Activated CD8-positive, alpha-beta memory T cell treated with anti-CD3 and anti-CD28 coated beads, Interleukin-2, amount 10 ng/mL, durations not matched to agents 7 days and 5 days (primary cell): ENCODE measurements at regions not wholly inside any gene's neighbourhood (a gene's known extent, or its start where the extent isn't known, plus 50 kb on each side); places are given as distances from the start of the nearest gene placed in this dataset.
A peak's percentile ranks its signal among the peaks of the same experiment; 100 is the strongest.

Experiments
- ATAC-seq: fragments of 150-1000 bp; cut with Tn5 transposase; one replicate; pipeline ENCODE4 v1.10.0; 2021; ENCODE audit warnings: moderate library complexity
- CTCF ChIA-PET: fragments of 350-600 bp; sonication (Branson Sonifier 250); formaldehyde crosslinking; loops from one replicate; lab custom pipeline; 2021; ENCODE audit warnings: antibody characterized with exemption; lab: Charles Lee
- DNase-seq: peaks from one replicate; pipeline ENCODE4 v3.0.0-alpha.2; 2020
- H3K27ac Mint-ChIP-seq: one replicate; pipeline ENCODE4 v1.8.0; 2021; ENCODE audit warnings: mild to moderate bottlenecking, mixed read lengths
- H3K27me3 Mint-ChIP-seq: one replicate; pipeline ENCODE4 v1.8.0; 2021; ENCODE audit warnings: mixed read lengths
- H3K36me3 Mint-ChIP-seq: one replicate; pipeline ENCODE4 v1.8.0; 2021; ENCODE audit warnings: mild to moderate bottlenecking, mixed read lengths
- H3K4me1 Mint-ChIP-seq: one replicate; pipeline ENCODE4 v1.8.0; 2021; ENCODE audit warnings: mixed read lengths
- H3K4me3 Mint-ChIP-seq: one replicate; pipeline ENCODE4 v1.8.0; 2021; ENCODE audit warnings: mild to moderate bottlenecking, moderate library complexity, mixed read lengths
- H3K9me3 Mint-ChIP-seq: one replicate; pipeline ENCODE4 v1.8.0; 2022; ENCODE audit warnings: low read depth, mixed read lengths

GRCh38 chr6:150456466-150456865 is 87.7 kb downstream of the IYD start:
- Mint-ChIP-seq H3K4me1 (no peaks in the 10 kb centered on the region), H3K4me3 (no peak overlapping the region), H3K9me3 (no peaks in the 10 kb centered on the region), H3K36me3 (no peaks in the 10 kb centered on the region), H3K27ac (no peak overlapping the region), H3K27me3 (peaks cover 3% of the 10 kb centered on the region)
- ATAC-seq (no peak), DNase-seq (no peak)
- CTCF ChIA-PET: no interaction called here

- Mint-ChIP-seq H3K4me1 (no peaks in the 10 kb centered on the region), H3K27me3 (peaks cover 3% of the 10 kb centered on the region), H3K27ac (no peak overlapping the region), H3K4me3 (no peak overlapping the region), H3K9me3 (no peaks in the 10 kb centered on the region), H3K36me3 (no peaks in the 10 kb centered on the region)
- no peak for DNase-seq
- no peak for ATAC-seq
- CTCF ChIA-PET: no interaction called here
Observed at GRCh38 chr6:150456902-150457643, 88.3 kb downstream of the IYD start.

GRCh38 chr6:150458579-150458978 is 89.8 kb downstream of the IYD start:
- Mint-ChIP-seq H3K4me3 (no peak overlapping the region), H3K27ac (no peak overlapping the region), H3K9me3 (no peaks in the 10 kb centered on the region), H3K4me1 (no peaks in the 10 kb centered on the region), H3K27me3 (peaks cover 3% of the 10 kb centered on the region), H3K36me3 (no peaks in the 10 kb centered on the region)
- DNase-seq: no peak
- CTCF ChIA-PET: no interaction called here
- ATAC-seq: no peak

GRCh38 chr6:150463852-150464251 is 95.0 kb downstream of the IYD start:
- no peak for DNase-seq
- H3K9me3 Mint-ChIP-seq: no peaks in the 10 kb centered on the region
- no peaks in the 10 kb centered on the region for H3K36me3 Mint-ChIP-seq
- H3K27ac Mint-ChIP-seq: no peak overlapping the region
- CTCF ChIA-PET: interaction anchor here (0.6 kb wide), 1 partner anchor 480 kb away, joined by 3 read pairs; no protein-coding TSS in a partner anchor
- ATAC-seq: no peak
- H3K4me3 Mint-ChIP-seq: no peak overlapping the region
- H3K4me1 Mint-ChIP-seq: no peaks in the 10 kb centered on the region
- no peaks in the 10 kb centered on the region for H3K27me3 Mint-ChIP-seq

- Mint-ChIP-seq H3K4me1 (no peaks in the 10 kb centered on the region), H3K9me3 (no peaks in the 10 kb centered on the region), H3K27me3 (no peaks in the 10 kb centered on the region), H3K27ac (no peak overlapping the region), H3K4me3 (no peak overlapping the region), H3K36me3 (no peaks in the 10 kb centered on the region)
- DNase-seq (no peak), ATAC-seq (no peak)
- CTCF ChIA-PET: no interaction called here
Observed at GRCh38 chr6:150464966-150465365, 96.2 kb downstream of the IYD start.

- no peak for ATAC-seq
- DNase-seq: no peak
- Mint-ChIP-seq H3K27ac (no peak overlapping the region), H3K27me3 (no peaks in the 10 kb centered on the region), H3K4me3 (no peak overlapping the region), H3K4me1 (no peaks in the 10 kb centered on the region), H3K36me3 (no peaks in the 10 kb centered on the region), H3K9me3 (no peaks in the 10 kb centered on the region)
- CTCF ChIA-PET: no interaction called here
Observed at GRCh38 chr6:150465610-150466009, 96.8 kb downstream of the IYD start.

- Mint-ChIP-seq H3K36me3 (no peaks in the 10 kb centered on the region), H3K27me3 (peaks cover under 1% of the 10 kb centered on the region), H3K9me3 (no peaks in the 10 kb centered on the region), H3K27ac (no peak overlapping the region), H3K4me3 (no peak overlapping the region), H3K4me1 (no peaks in the 10 kb centered on the region)
- CTCF ChIA-PET: no interaction called here
- ATAC-seq (no peak), DNase-seq (no peak)
Observed at GRCh38 chr6:150466196-150466595, 97.4 kb downstream of the IYD start.

- peaks cover 2% of the 10 kb centered on the region for H3K9me3 Mint-ChIP-seq
Observed at GRCh38 chr6:150470131-150470530, 101.3 kb downstream of the IYD start.

GRCh38 chr6:150470960-150471665 is 102.3 kb downstream of the IYD start:
- Mint-ChIP-seq H3K4me3 (no peak overlapping the region), H3K27me3 (peaks cover 7% of the 10 kb centered on the region), H3K36me3 (no peaks in the 10 kb centered on the region), H3K9me3 (peaks cover 2% of the 10 kb centered on the region), H3K27ac (no peak overlapping the region), H3K4me1 (no peaks in the 10 kb centered on the region)
- no peak for ATAC-seq
- no peak for DNase-seq
- CTCF ChIA-PET: no interaction called here

More at GRCh38 chr6:150470131-150470530, 101.3 kb downstream of the IYD start:
- CTCF ChIA-PET: no interaction called here
- Mint-ChIP-seq H3K27ac (no peak overlapping the region), H3K27me3 (peaks cover 7% of the 10 kb centered on the region), H3K4me3 (no peak overlapping the region), H3K4me1 (no peaks in the 10 kb centered on the region), H3K36me3 (no peaks in the 10 kb centered on the region)
- ATAC-seq (no peak), DNase-seq (no peak)

GRCh38 chr6:150478656-150479545 is 110.1 kb downstream of the IYD start:
- Mint-ChIP-seq H3K27ac (no peak overlapping the region), H3K36me3 (no peaks in the 10 kb centered on the region), H3K27me3 (peaks cover 22% of the 10 kb centered on the region), H3K9me3 (no peaks in the 10 kb centered on the region), H3K4me1 (no peaks in the 10 kb centered on the region), H3K4me3 (no peak overlapping the region)
- CTCF ChIA-PET: no interaction called here
- ATAC-seq: no peak
- DNase-seq: no peak

- Mint-ChIP-seq H3K4me1 (no peaks in the 10 kb centered on the region), H3K36me3 (no peaks in the 10 kb centered on the region), H3K4me3 (no peak overlapping the region), H3K27ac (no peak overlapping the region), H3K9me3 (no peaks in the 10 kb centered on the region), H3K27me3 (peaks cover 15% of the 10 kb centered on the region)
- CTCF ChIA-PET: no interaction called here
- DNase-seq: no peak
- peak; percentile 39 for ATAC-seq
Observed at GRCh38 chr6:150482883-150483409, 114.1 kb downstream of the IYD start.

- CTCF ChIA-PET: no interaction called here
- ATAC-seq: no peak
- DNase-seq: no peak
- H3K4me3 Mint-ChIP-seq: no peak overlapping the region
- H3K27me3 Mint-ChIP-seq: peaks cover 8% of the 10 kb centered on the region
- no peak overlapping the region for H3K27ac Mint-ChIP-seq
- no peaks in the 10 kb centered on the region for H3K36me3 Mint-ChIP-seq
- H3K4me1 Mint-ChIP-seq: no peaks in the 10 kb centered on the region
- no peaks in the 10 kb centered on the region for H3K9me3 Mint-ChIP-seq
Observed at GRCh38 chr6:150485161-150485958, 114.3 kb upstream of the PLEKHG1 start.

GRCh38 chr6:150486048-150486447 is 113.6 kb upstream of the PLEKHG1 start:
- CTCF ChIA-PET: no interaction called here
- H3K27me3 Mint-ChIP-seq: peaks cover 8% of the 10 kb centered on the region
- H3K4me3 Mint-ChIP-seq: no peak overlapping the region

More at GRCh38 chr6:150486048-150486447, 113.6 kb upstream of the PLEKHG1 start:
- no peak for DNase-seq
- Mint-ChIP-seq H3K4me1 (peaks cover 3% of the 10 kb centered on the region), H3K36me3 (no peaks in the 10 kb centered on the region), H3K27ac (no peak overlapping the region), H3K9me3 (no peaks in the 10 kb centered on the region)
- no peak for ATAC-seq
